ENCODE measurements at regions not wholly inside any gene's neighbourhood (a gene's known extent, or its start where the extent isn't known, plus 50 kb on each side); places are given as distances from the start of the nearest gene placed in this dataset.

GRCh38 chr1:104629589-104629988 lies 879.9 kb downstream of the AMY1C start:
- no peaks in the 10 kb centered on the region for H3K36me3 Mint-ChIP-seq
- H3K9me3 Mint-ChIP-seq = no peaks in the 10 kb centered on the region
- no peak for DNase-seq (ENCODE audit: low spot score)
- H3F3A ChIP-seq (ENCODE audit: low read depth) = no peaks in the 10 kb centered on the region
- no peaks in the 10 kb centered on the region for H3K27me3 Mint-ChIP-seq (ENCODE audit: insufficient read depth, low read depth)
- TF ChIP-seq CTCF (IDR thresholded peaks at IDR 0.05) (no peak), EZH2phosphoT487 (IDR thresholded peaks at IDR 0.05) (no peak), EZH2 (IDR thresholded peaks at IDR 0.05) (no peak)
- no peak overlapping the region for H2AFZ ChIP-seq (replicated peaks)
- no peaks in the 10 kb centered on the region for H3K36me3 ChIP-seq
- H4K20me1 ChIP-seq (ENCODE audit: low read depth) = no peaks in the 10 kb centered on the region
- H3K27ac ChIP-seq = no peak overlapping the region
- no peak overlapping the region for H3K4me3 Mint-ChIP-seq
- no peak overlapping the region for H3K9ac ChIP-seq
- no peaks in the 10 kb centered on the region for H3K4me1 Mint-ChIP-seq
- no peaks in the 10 kb centered on the region for H3K4me1 ChIP-seq
- H3K4me2 ChIP-seq = no peak overlapping the region
- no peaks in the 10 kb centered on the region for H3K79me2 ChIP-seq (ENCODE audit: low read depth)
- H3K27me3 ChIP-seq = no peaks in the 10 kb centered on the region
- H3K4me3 ChIP-seq = no peak overlapping the region
- no peaks in the 10 kb centered on the region for H3K9me3 ChIP-seq (ENCODE audit: low read depth)
- no peak overlapping the region for H3K27ac Mint-ChIP-seq

- H3K4me3 Mint-ChIP-seq = no peak overlapping the region
- no peaks in the 10 kb centered on the region for H3K36me3 Mint-ChIP-seq
- Histone ChIP-seq H3K4me3 (no peak overlapping the region), H3K36me3 (no peaks in the 10 kb centered on the region), H3K27ac (no peak overlapping the region), H3F3A (ENCODE audit: low read depth) (no peaks in the 10 kb centered on the region), H3K9ac (no peak overlapping the region), H3K4me1 (no peaks in the 10 kb centered on the region), H3K27me3 (no peaks in the 10 kb centered on the region), H3K4me2 (no peak overlapping the region), H2AFZ (replicated peaks) (no peak overlapping the region), H4K20me1 (ENCODE audit: low read depth) (no peaks in the 10 kb centered on the region), H3K9me3 (ENCODE audit: low read depth) (no peaks in the 10 kb centered on the region), H3K79me2 (ENCODE audit: low read depth) (no peaks in the 10 kb centered on the region)
- DNase-seq (ENCODE audit: low spot score) = no peak
- no peaks in the 10 kb centered on the region for H3K9me3 Mint-ChIP-seq
- H3K27me3 Mint-ChIP-seq (ENCODE audit: insufficient read depth, low read depth) = no peaks in the 10 kb centered on the region
- no peak overlapping the region for H3K27ac Mint-ChIP-seq
- H3K4me1 Mint-ChIP-seq = no peaks in the 10 kb centered on the region
- no peak for TF ChIP-seq CTCF (IDR thresholded peaks at IDR 0.05)
- no peak for TF ChIP-seq EZH2phosphoT487 (IDR thresholded peaks at IDR 0.05)
- TF ChIP-seq EZH2 (IDR thresholded peaks at IDR 0.05) = no peak
Measured at GRCh38 chr1:104630567-104631149, 881.0 kb downstream of the AMY1C start.

- no peaks in the 10 kb centered on the region for H3K36me3 ChIP-seq
- H4K20me1 ChIP-seq (ENCODE audit: low read depth) = no peaks in the 10 kb centered on the region
- H3K79me2 ChIP-seq (ENCODE audit: low read depth) = no peaks in the 10 kb centered on the region
- H3K9me3 Mint-ChIP-seq = no peaks in the 10 kb centered on the region
- no peaks in the 10 kb centered on the region for H3K27me3 Mint-ChIP-seq (ENCODE audit: insufficient read depth, low read depth)
- no peaks in the 10 kb centered on the region for H3K9me3 ChIP-seq (ENCODE audit: low read depth)
- H3K4me2 ChIP-seq = no peak overlapping the region
- no peak overlapping the region for H3K4me3 ChIP-seq
- no peak overlapping the region for H3K27ac ChIP-seq
- no peak for DNase-seq (ENCODE audit: low spot score)
- H3K9ac ChIP-seq = no peak overlapping the region
- H3K4me1 ChIP-seq = no peaks in the 10 kb centered on the region
- no peaks in the 10 kb centered on the region for H3K4me1 Mint-ChIP-seq
- peak; percentile 4 for TF ChIP-seq CTCF (IDR thresholded peaks at IDR 0.05)
- TF ChIP-seq EZH2 (IDR thresholded peaks at IDR 0.05) = no peak
- H3K27ac Mint-ChIP-seq = no peak overlapping the region
- no peak overlapping the region for H2AFZ ChIP-seq (replicated peaks)
- no peaks in the 10 kb centered on the region for H3K27me3 ChIP-seq
- H3F3A ChIP-seq (ENCODE audit: low read depth) = no peaks in the 10 kb centered on the region
- H3K36me3 Mint-ChIP-seq = no peaks in the 10 kb centered on the region
- H3K4me3 Mint-ChIP-seq = no peak overlapping the region
Measured at GRCh38 chr1:104636581-104636980, 886.9 kb downstream of the AMY1C start.
